HCT116 (cell line): ENCODE measurements at regions not wholly inside any gene's neighbourhood (a gene's known extent, or its start where the extent isn't known, plus 50 kb on each side); places are given as distances from the start of the nearest gene placed in this dataset.

Experiments used
- ATAC-seq: fragments of 200-7000 bp; cut with Tn5 transposase; 2 replicates; pipeline ENCODE4 v1.9.1; 2020; ENCODE audit warnings: mild to moderate bottlenecking, moderate library complexity
- BruUV-seq: library from RNA; stranded (reverse); fragments of 400-500 nt; replicated peaks from 2 replicates; lab custom pipeline; 2021; lab: Mats Ljungman, UMichigan
- CTCF ChIA-PET: fragments of 300-600 bp; sonication (Branson Sonifier 250); formaldehyde crosslinking; loops from one replicate; lab custom pipeline; 2021; ENCODE audit warnings: antibody characterized with exemption; lab: Charles Lee
- POLR2A ChIA-PET: fragments of 300-600, 350-600 bp; sonication (Branson Sonifier 250); formaldehyde crosslinking; loops from one replicate; lab custom pipeline; 2021; ENCODE audit warnings: antibody characterized with exemption; lab: Charles Lee
- RAD21 ChIA-PET, 2 experiments: fragments of 300-600 bp; sonication (Branson Sonifier 250); formaldehyde crosslinking; loops; one replicate each; lab custom pipeline; 2023; ENCODE audit warnings: low total read pairs in 2 of 2; ENCODE audit not compliant: uncharacterized antibody in 2 of 2, unreplicated experiment in 2 of 2, low non-redundant PET in 1 of 2; lab: Charles Lee
- DNase-seq: peaks from one replicate; pipeline ENCODE4 v3.0.0-alpha.2; 2010; ENCODE audit warnings: low read depth, low spot score
- H2AFZ ChIP-seq: fragments of 200-600 bp; shearing (Covaris generic), sonication (generic); 2 replicates; pipeline ENCODE4 v1.6.1; 2017; ENCODE audit warnings: low read depth, mixed run types, mixed read lengths, antibody characterized with exemption, low read length; ENCODE audit not compliant: poor library complexity, severe bottlenecking
- H3K27ac ChIP-seq: 2 replicates; pipeline ENCODE4 v1.5.1; 2012; ENCODE audit warnings: low read depth, low read length
- H3K27me3 ChIP-seq: fragments of 200-600 bp; sonication (generic); 2 replicates; pipeline ENCODE4 v1.6.1; 2016; ENCODE audit warnings: mixed run types, low read length, mixed read lengths; ENCODE audit not compliant: insufficient read depth
- H3K36me3 ChIP-seq, 2 experiments: fragments of 200-500 bp in 1 of 2; fragments of 200-600 bp in 1 of 2; sonication (Bioruptor generic) in 1 of 2; sonication (generic) in 1 of 2; 2 replicates each; pipeline versions ENCODE4 v1.5.1 to v1.6.1; 2014 to 2016; ENCODE audit warnings: low read length in 2 of 2, inconsistent platforms in 1 of 2, mixed read lengths in 1 of 2, mixed run types in 1 of 2; ENCODE audit not compliant: insufficient read depth in 2 of 2, control insufficient read depth in 1 of 2
- H3K4me1 ChIP-seq, 2 experiments: fragments of 200-600 bp in 1 of 2; sonication (generic) in 1 of 2; 2 replicates each; pipeline versions ENCODE4 v1.5.1 to v1.6.1; 2012 to 2017; ENCODE audit warnings: low read length in 2 of 2, inconsistent platforms in 1 of 2, mild to moderate bottlenecking in 1 of 2, mixed read lengths in 1 of 2, mixed run types in 1 of 2, moderate library complexity in 1 of 2; ENCODE audit not compliant: insufficient read depth in 2 of 2, control insufficient read depth in 1 of 2
- H3K4me2 ChIP-seq: fragments of 200-600 bp; sonication (generic); 2 replicates; pipeline ENCODE4 v1.6.1; 2017; ENCODE audit warnings: mixed run types, low read length, mixed read lengths
- H3K4me3 ChIP-seq, 2 experiments: fragments of 200-600 bp in 1 of 2; sonication (generic) in 1 of 2; replicated peaks in 1 of 2; 2 replicates each; pipeline ENCODE4 v1.5.1; 2011 to 2016; ENCODE audit warnings: low read length in 2 of 2, control low read depth in 1 of 2, low read depth in 1 of 2, mild to moderate bottlenecking in 1 of 2, mixed read lengths in 1 of 2, mixed run types in 1 of 2
- H3K79me2 ChIP-seq: fragments of 200-600 bp; sonication (generic); 2 replicates; pipeline ENCODE4 v1.6.1; 2017; ENCODE audit warnings: mild to moderate bottlenecking, mixed run types, low read length, moderate library complexity, mixed read lengths; ENCODE audit not compliant: insufficient read depth
- H3K9ac ChIP-seq: fragments of 200-600 bp; sonication (generic); 2 replicates; pipeline ENCODE4 v1.6.1; 2016; ENCODE audit warnings: low read length, mixed read lengths
- H3K9me2 ChIP-seq: fragments of 200-600 bp; sonication (generic), shearing (Covaris generic); 2 replicates; pipeline ENCODE4 v1.6.1; 2017; ENCODE audit warnings: mixed run types, mild to moderate bottlenecking, moderate library complexity; ENCODE audit not compliant: insufficient read depth
- H3K9me3 ChIP-seq, 2 experiments: fragments of 200-500 bp in 1 of 2; fragments of 200-600 bp in 1 of 2; sonication (Bioruptor generic) in 1 of 2; sonication (generic) in 1 of 2; 2 replicates each; pipeline ENCODE4 v1.6.1; 2014 to 2017; ENCODE audit warnings: low read length in 2 of 2, mixed read lengths in 2 of 2, inconsistent platforms in 1 of 2, low read depth in 1 of 2, mild to moderate bottlenecking in 1 of 2, mixed run types in 1 of 2, moderate library complexity in 1 of 2; ENCODE audit not compliant: control insufficient read depth in 1 of 2, insufficient read depth in 1 of 2
- H4K20me1 ChIP-seq: fragments of 200-600 bp; sonication (generic), shearing (Covaris generic); 2 replicates; pipeline ENCODE4 v1.6.1; 2017; ENCODE audit warnings: mixed run types, mild to moderate bottlenecking, moderate library complexity; ENCODE audit not compliant: insufficient read depth
- CBX3 ChIP-seq: IDR thresholded peaks from 2 replicates; pipeline ENCODE4 v1.6.1; 2012; ENCODE audit warnings: low read depth
- CEBPB ChIP-seq: IDR thresholded peaks from 2 replicates; pipeline ENCODE4 v1.6.1; 2012; ENCODE audit warnings: low read depth
- EGR1 ChIP-seq: IDR thresholded peaks from 2 replicates; pipeline ENCODE4 v1.6.1; 2012; ENCODE audit warnings: low read depth
- EZH2 ChIP-seq: fragments of 200-600 bp; sonication (generic); IDR thresholded peaks from 2 replicates; pipeline ENCODE4 v1.6.1; 2017; ENCODE audit warnings: antibody characterized with exemption, mixed run types
- EZH2phosphoT487 ChIP-seq: fragments of 200-600 bp; IDR thresholded peaks from 2 replicates; pipeline ENCODE4 v1.6.1; 2018; ENCODE audit warnings: antibody characterized with exemption, borderline replicate concordance
- FOSL1 ChIP-seq: IDR thresholded peaks from 2 replicates; pipeline ENCODE4 v1.6.1; 2012; ENCODE audit warnings: low read depth
- JUND ChIP-seq: IDR thresholded peaks from 2 replicates; pipeline ENCODE4 v1.6.1; 2012
- POLR2A ChIP-seq: IDR thresholded peaks from 2 replicates; pipeline ENCODE4 v1.7.0; 2011; ENCODE audit warnings: borderline replicate concordance; ENCODE audit not compliant: insufficient read depth, insufficient read length; ENCODE audit errors: extremely low read depth
- POLR2AphosphoS5 ChIP-seq: IDR thresholded peaks from 2 replicates; pipeline ENCODE4 v1.6.1; 2011; ENCODE audit warnings: mild to moderate bottlenecking, low read depth, low read length, moderate library complexity
- SIN3A ChIP-seq: IDR thresholded peaks from 2 replicates; pipeline ENCODE4 v1.6.1; 2012; ENCODE audit warnings: low read depth
- SP1 ChIP-seq: IDR thresholded peaks from 2 replicates; pipeline ENCODE4 v1.6.1; 2012; ENCODE audit warnings: low read depth
- TCF7L2 ChIP-seq: IDR thresholded peaks from 2 replicates; pipeline ENCODE4 v1.7.0; 2011; ENCODE audit warnings: borderline replicate concordance, inconsistent platforms; ENCODE audit not compliant: insufficient read depth, insufficient read length; ENCODE audit errors: extremely low read depth
- YY1 ChIP-seq: IDR thresholded peaks from 2 replicates; pipeline ENCODE4 v1.6.1; 2011; ENCODE audit warnings: low read length, low read depth, moderate library complexity, mild to moderate bottlenecking; ENCODE audit not compliant: insufficient replicate concordance; ENCODE audit errors: extremely low read depth
- ZBTB33 ChIP-seq: IDR thresholded peaks from 2 replicates; pipeline ENCODE4 v1.6.1; 2011; ENCODE audit warnings: mild to moderate bottlenecking, low read length, moderate library complexity; ENCODE audit not compliant: insufficient replicate concordance; ENCODE audit errors: extremely low read depth
- ZFX ChIP-seq: fragments of 450-650 bp; IDR thresholded peaks from 2 replicates; pipeline ENCODE4 v1.6.1; 2017
- ZNF274 ChIP-seq: fragments of 200-500 bp; sonication (Bioruptor generic); IDR thresholded peaks from 2 replicates; pipeline ENCODE4 v1.6.1; 2014; ENCODE audit warnings: mild to moderate bottlenecking, low read depth, low read length, inconsistent platforms
- intact Hi-C: fragments of 100-400 bp; cut with micrococcal nuclease; formaldehyde crosslinking; loops from 2 replicates; pipeline ENCODE4 v1.10.0; 2022
- TF ChIP-seq, protein P1 (sequence below): IDR thresholded peaks from 2 replicates; pipeline ENCODE4 v1.6.1; 2012
- TF ChIP-seq, protein P2 (sequence below): IDR thresholded peaks from 2 replicates; pipeline ENCODE4 v1.6.1; 2012
- TF ChIP-seq, protein P3 (sequence below): IDR thresholded peaks from 2 replicates; pipeline ENCODE4 v1.6.1; 2012; ENCODE audit warnings: low read depth

- Histone ChIP-seq H3K9ac (no peak overlapping the region), H3K36me3 (no peaks in the 10 kb centered on the region), H3K9me2 (no peaks in the 10 kb centered on the region), H3K4me2 (no peak overlapping the region), H3K4me1 (no peaks in the 10 kb centered on the region), H3K4me3 (no peak overlapping the region), H3K79me2 (no peaks in the 10 kb centered on the region), H3K27me3 (no peaks in the 10 kb centered on the region), H3K27ac (no peak overlapping the region), H2AFZ (no peak overlapping the region), H3K9me3 (no peaks in the 10 kb centered on the region), H4K20me1 (no peaks in the 10 kb centered on the region; the same call in 1 of the 2 replicates)
- TF ChIP-seq EZH2 (no peak), FOSL1 (no peak), EGR1 (no peak), POLR2A (no peak), YY1 (no peak), ZNF274 (no peak), JUND (no peak), TCF7L2 (no peak), SP1 (no peak), ZFX (no peak), SIN3A (no peak), POLR2AphosphoS5 (no peak), ZBTB33 (no peak), CBX3 (no peak), CEBPB (no peak), EZH2phosphoT487 (no peak)
- TF ChIP-seq, protein P1, sequence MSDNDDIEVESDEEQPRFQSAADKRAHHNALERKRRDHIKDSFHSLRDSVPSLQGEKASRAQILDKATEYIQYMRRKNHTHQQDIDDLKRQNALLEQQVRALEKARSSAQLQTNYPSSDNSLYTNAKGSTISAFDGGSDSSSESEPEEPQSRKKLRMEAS = no peak
- TF ChIP-seq, protein P2, sequence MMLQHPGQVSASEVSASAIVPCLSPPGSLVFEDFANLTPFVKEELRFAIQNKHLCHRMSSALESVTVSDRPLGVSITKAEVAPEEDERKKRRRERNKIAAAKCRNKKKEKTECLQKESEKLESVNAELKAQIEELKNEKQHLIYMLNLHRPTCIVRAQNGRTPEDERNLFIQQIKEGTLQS = no peak
- TF ChIP-seq, protein P3, sequence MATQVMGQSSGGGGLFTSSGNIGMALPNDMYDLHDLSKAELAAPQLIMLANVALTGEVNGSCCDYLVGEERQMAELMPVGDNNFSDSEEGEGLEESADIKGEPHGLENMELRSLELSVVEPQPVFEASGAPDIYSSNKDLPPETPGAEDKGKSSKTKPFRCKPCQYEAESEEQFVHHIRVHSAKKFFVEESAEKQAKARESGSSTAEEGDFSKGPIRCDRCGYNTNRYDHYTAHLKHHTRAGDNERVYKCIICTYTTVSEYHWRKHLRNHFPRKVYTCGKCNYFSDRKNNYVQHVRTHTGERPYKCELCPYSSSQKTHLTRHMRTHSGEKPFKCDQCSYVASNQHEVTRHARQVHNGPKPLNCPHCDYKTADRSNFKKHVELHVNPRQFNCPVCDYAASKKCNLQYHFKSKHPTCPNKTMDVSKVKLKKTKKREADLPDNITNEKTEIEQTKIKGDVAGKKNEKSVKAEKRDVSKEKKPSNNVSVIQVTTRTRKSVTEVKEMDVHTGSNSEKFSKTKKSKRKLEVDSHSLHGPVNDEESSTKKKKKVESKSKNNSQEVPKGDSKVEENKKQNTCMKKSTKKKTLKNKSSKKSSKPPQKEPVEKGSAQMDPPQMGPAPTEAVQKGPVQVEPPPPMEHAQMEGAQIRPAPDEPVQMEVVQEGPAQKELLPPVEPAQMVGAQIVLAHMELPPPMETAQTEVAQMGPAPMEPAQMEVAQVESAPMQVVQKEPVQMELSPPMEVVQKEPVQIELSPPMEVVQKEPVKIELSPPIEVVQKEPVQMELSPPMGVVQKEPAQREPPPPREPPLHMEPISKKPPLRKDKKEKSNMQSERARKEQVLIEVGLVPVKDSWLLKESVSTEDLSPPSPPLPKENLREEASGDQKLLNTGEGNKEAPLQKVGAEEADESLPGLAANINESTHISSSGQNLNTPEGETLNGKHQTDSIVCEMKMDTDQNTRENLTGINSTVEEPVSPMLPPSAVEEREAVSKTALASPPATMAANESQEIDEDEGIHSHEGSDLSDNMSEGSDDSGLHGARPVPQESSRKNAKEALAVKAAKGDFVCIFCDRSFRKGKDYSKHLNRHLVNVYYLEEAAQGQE = no peak
- no peak for ATAC-seq
- intact Hi-C loops = no loop called here
- POLR2A ChIA-PET = no interaction called here
- RAD21 ChIA-PET = no interaction called here
- DNase-seq = no peak
- CTCF ChIA-PET = no interaction called here
- no TSS peak for BruUV-seq
Observed at GRCh38 chr10:59064759-59065539, 111.5 kb upstream of the PHYHIPL start.
